IMR-90 (cell line): ENCODE measurements at regions not wholly inside any gene's neighbourhood (a gene's known extent, or its start where the extent isn't known, plus 50 kb on each side); places are given as distances from the start of the nearest gene placed in this dataset.

Experiments
- ATAC-seq: fragments of 200-7000 bp; cut with Tn5 transposase; 2 replicates; pipeline ENCODE4 v1.9.1; 2020; ENCODE audit warnings: low read depth, mild to moderate bottlenecking, moderate library complexity
- BruUV-seq: library from RNA; stranded (reverse); fragments of 400-500 nt; replicated peaks from 2 replicates; lab custom pipeline; 2021; lab: Mats Ljungman, UMichigan
- CTCF ChIA-PET: fragments of 300-600 bp; formaldehyde crosslinking; extraction: SDS; loops from one replicate; lab custom pipeline; 2021; ENCODE audit warnings: antibody characterized with exemption; lab: Yijun Ruan, JAX
- POLR2A ChIA-PET: fragments of 300-600 bp; sonication (Branson Sonifier 250); formaldehyde crosslinking; loops from one replicate; lab custom pipeline; 2022; ENCODE audit warnings: antibody characterized with exemption; ENCODE audit not compliant: unreplicated experiment; lab: Charles Lee
- DNase-seq: peaks from one replicate; pipeline ENCODE4 v3.0.0; 2013
- H2AFZ ChIP-seq: replicated peaks from 2 replicates; pipeline ENCODE3; 2013; ENCODE audit warnings: low read length, mild to moderate bottlenecking; ENCODE audit not compliant: poor library complexity
- H2AK5ac ChIP-seq: 2 replicates; pipeline ENCODE4 v1.6.1; 2013; ENCODE audit warnings: low read depth, low read length, inconsistent platforms
- H2AK9ac ChIP-seq: replicated peaks from 2 replicates; pipeline ENCODE3; 2013; ENCODE audit warnings: mild to moderate bottlenecking, low read depth, low read length, moderate library complexity; ENCODE audit not compliant: poor library complexity
- H2BK120ac ChIP-seq: 2 replicates; pipeline ENCODE4 v1.6.1; 2013; ENCODE audit warnings: low read depth, low read length, inconsistent platforms
- H2BK15ac ChIP-seq: 3 replicates; pipeline ENCODE4 v1.6.1; 2013; ENCODE audit warnings: low read depth, low read length, inconsistent platforms
- H2BK20ac ChIP-seq: 2 replicates; pipeline ENCODE4 v1.6.1; 2013; ENCODE audit warnings: low read depth, mild to moderate bottlenecking, inconsistent platforms, low read length, moderate library complexity
- H2BK5ac ChIP-seq: 2 replicates; pipeline ENCODE4 v1.6.1; 2013; ENCODE audit warnings: mild to moderate bottlenecking, low read depth, low read length, inconsistent platforms; ENCODE audit not compliant: poor library complexity, severe bottlenecking
- H3K14ac ChIP-seq: replicated peaks from 2 replicates; pipeline ENCODE4 v1.6.1; 2013; ENCODE audit warnings: low read depth, low read length, inconsistent platforms
- H3K18ac ChIP-seq: 2 replicates; pipeline ENCODE4 v1.6.1; 2013; ENCODE audit warnings: low read depth, low read length, control low read depth
- H3K23ac ChIP-seq: 2 replicates; pipeline ENCODE4 v1.6.1; 2013; ENCODE audit warnings: low read depth, low read length, inconsistent platforms
- H3K27ac ChIP-seq: 2 replicates; pipeline ENCODE4 v1.5.1; 2013; ENCODE audit warnings: mild to moderate bottlenecking, control low read depth, low read length; ENCODE audit not compliant: insufficient read depth
- H3K27me3 ChIP-seq: 2 replicates; pipeline ENCODE4 v1.6.1; 2013; ENCODE audit warnings: low read length; ENCODE audit not compliant: control insufficient read depth, insufficient read depth
- H3K36me3 ChIP-seq: 2 replicates; pipeline ENCODE4 v1.6.1; 2013; ENCODE audit warnings: low read length, mixed read lengths; ENCODE audit not compliant: control insufficient read depth, insufficient read depth
- H3K4ac ChIP-seq: 2 replicates; pipeline ENCODE4 v1.6.1; 2013; ENCODE audit warnings: low read depth, low read length, inconsistent platforms
- H3K4me1 ChIP-seq: 2 replicates; pipeline ENCODE4 v1.6.1; 2013; ENCODE audit warnings: low read length, mixed read lengths; ENCODE audit not compliant: control insufficient read depth, insufficient read depth
- H3K4me2 ChIP-seq: 2 replicates; pipeline ENCODE4 v1.6.1; 2013; ENCODE audit warnings: low read depth, mild to moderate bottlenecking, control low read depth, low read length, moderate library complexity
- H3K4me3 ChIP-seq: 2 replicates; pipeline ENCODE4 v1.5.1; 2013; ENCODE audit warnings: low read depth, mild to moderate bottlenecking, control low read depth, low read length, moderate library complexity; ENCODE audit not compliant: insufficient read depth
- H3K56ac ChIP-seq: 2 replicates; pipeline ENCODE4 v1.6.1; 2013; ENCODE audit warnings: low read length, inconsistent platforms; ENCODE audit not compliant: insufficient read depth; ENCODE audit errors: extremely low read depth
- H3K79me1 ChIP-seq, 2 experiments: 2 replicates each; pipeline ENCODE4 v1.6.1; 2013; ENCODE audit warnings: low read length in 2 of 2, inconsistent platforms in 1 of 2, low read depth in 1 of 2
- H3K9ac ChIP-seq: 2 replicates; pipeline ENCODE4 v1.6.1; 2013; ENCODE audit warnings: low read depth, low read length, control low read depth
- H3K9me1 ChIP-seq: 2 replicates; pipeline ENCODE4 v1.6.1; 2013; ENCODE audit warnings: low read length, inconsistent platforms; ENCODE audit not compliant: insufficient read depth
- H3K9me3 ChIP-seq: 2 replicates; pipeline ENCODE4 v1.6.1; 2013; ENCODE audit warnings: low read length; ENCODE audit not compliant: control insufficient read depth, insufficient read depth
- H4K20me1 ChIP-seq: 2 replicates; pipeline ENCODE4 v1.6.1; 2013; ENCODE audit warnings: low read length, inconsistent platforms; ENCODE audit not compliant: insufficient read depth
- H4K5ac ChIP-seq: 2 replicates; pipeline ENCODE4 v1.6.1; 2013; ENCODE audit warnings: mild to moderate bottlenecking, low read depth, low read length, control low read depth
- H4K8ac ChIP-seq, 2 experiments: 2 replicates each; pipeline ENCODE4 v1.6.1; 2013; ENCODE audit warnings: low read depth in 2 of 2, low read length in 2 of 2, control low read depth in 1 of 2, inconsistent platforms in 1 of 2
- H4K91ac ChIP-seq: 2 replicates; pipeline ENCODE4 v1.6.1; 2013; ENCODE audit warnings: low read depth, low read length, inconsistent platforms; ENCODE audit not compliant: insufficient read depth
- CHD1 ChIP-seq: IDR thresholded peaks from 2 replicates; pipeline ENCODE4 v1.6.1; 2012; ENCODE audit warnings: low read depth, low read length, improper control_type of control experiment
- FOS ChIP-seq: fragments of 150-350 bp; IDR thresholded peaks from 2 replicates; pipeline ENCODE4 v1.6.1; 2016; ENCODE audit warnings: low read depth, low read length
- MAZ ChIP-seq: IDR thresholded peaks from 2 replicates; pipeline ENCODE4 v1.6.1; 2012; ENCODE audit warnings: low read depth, mild to moderate bottlenecking, low read length, improper control_type of control experiment, moderate library complexity, borderline replicate concordance
- MXI1 ChIP-seq: IDR thresholded peaks from 2 replicates; pipeline ENCODE4 v1.6.1; 2012; ENCODE audit warnings: low read depth, mild to moderate bottlenecking, low read length, moderate library complexity, borderline replicate concordance
- NFE2L2 ChIP-seq: fragments of 150-350 bp; IDR thresholded peaks from 2 replicates; pipeline ENCODE4 v1.6.1; 2016; ENCODE audit warnings: low read depth, mild to moderate bottlenecking, low read length
- POLR2A ChIP-seq: IDR thresholded peaks from 2 replicates; pipeline ENCODE4 v1.6.1; 2012; ENCODE audit warnings: mild to moderate bottlenecking, low read depth, low read length
- RFX5 ChIP-seq: IDR thresholded peaks from 2 replicates; pipeline ENCODE4 v1.8.0; 2012; ENCODE audit warnings: low read depth, mild to moderate bottlenecking, low read length, moderate library complexity
- WGBS, 2 experiments: methylation state at CpG; one replicate each; pipeline versions ENCODE4 v1.1.5 to v1.1.7; 2013; ENCODE audit warnings: missing lambda C conversion rate in 2 of 2; ENCODE audit not compliant: insufficient read length in 1 of 2; ENCODE audit errors: extremely low coverage in 2 of 2; 5-methylcytosine and 5-hydroxymethylcytosine counted together
- dilution Hi-C: fragments of 300-500 bp; cut with HindIII; formaldehyde crosslinking; loops from one replicate; pipeline ENCODE4 v1.14.3; 2018; ENCODE audit warnings: low sequenced_read_pairs; ENCODE audit not compliant: unreplicated experiment
- in situ Hi-C: fragments of 300-500 bp; cut with MboI; formaldehyde crosslinking; loops from 3 replicates; pipeline ENCODE4 v1.14.3; 2019; ENCODE audit warnings: low sequenced_read_pairs, inconsistent platforms, mixed read lengths
- intact Hi-C: fragments of 100-400 bp; cut with micrococcal nuclease; formaldehyde crosslinking; loops from 2 replicates; pipeline ENCODE4 v1.10.0; 2022
- TF ChIP-seq, protein P1 (sequence below): conservative IDR thresholded peaks from 2 replicates; pipeline ENCODE4 v1.5.1; 2012; ENCODE audit warnings: mild to moderate bottlenecking, low read depth, low read length, improper control_type of control experiment

DNA sequence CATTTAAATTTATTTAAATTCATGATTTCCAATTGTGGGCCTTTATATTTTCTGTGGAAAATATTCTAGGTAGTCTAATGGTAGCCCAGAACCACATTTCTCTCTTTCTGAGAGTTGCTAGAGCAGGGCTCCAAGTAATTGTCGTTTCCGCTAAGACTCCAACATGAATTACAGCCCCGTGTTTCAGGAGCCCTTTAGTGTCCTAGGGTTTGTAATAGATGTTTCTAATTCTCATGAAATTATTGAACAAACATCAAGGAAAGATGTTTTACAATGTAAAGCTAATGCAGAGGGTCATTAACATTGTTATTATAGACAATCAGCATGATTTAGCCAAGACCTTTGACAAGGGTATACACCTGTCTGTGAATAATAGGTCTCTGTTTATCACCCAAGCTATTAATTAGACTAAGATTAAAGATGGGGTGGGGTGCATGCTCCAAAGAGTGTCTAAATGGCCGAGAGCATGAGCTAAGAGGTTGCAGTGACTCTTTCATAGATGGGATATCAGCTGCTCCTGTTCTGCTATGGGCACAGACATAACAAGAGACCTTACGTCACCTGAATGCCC is 81.8 kb upstream of the NTM start:
- Histone ChIP-seq H3K36me3 (no peaks in the 10 kb centered on the region), H4K20me1 (no peaks in the 10 kb centered on the region), H2AK9ac (no peak overlapping the region), H2BK15ac (no peak overlapping the region), H2BK20ac (no peak overlapping the region), H3K4me2 (no peak overlapping the region), H4K91ac (no peak overlapping the region), H3K9me3 (no peaks in the 10 kb centered on the region), H4K5ac (no peak overlapping the region), H3K4me1 (no peaks in the 10 kb centered on the region), H3K14ac (no peak overlapping the region), H3K4ac (no peak overlapping the region), H3K9ac (no peak overlapping the region), H3K4me3 (no peak overlapping the region), H3K9me1 (no peaks in the 10 kb centered on the region), H2AK5ac (no peak overlapping the region), H2AFZ (no peak overlapping the region), H3K79me1 (no peaks in the 10 kb centered on the region), H3K27me3 (no peaks in the 10 kb centered on the region; the same call in 1 of the 2 replicates), H4K8ac (no peak overlapping the region), H2BK5ac (no peak overlapping the region), H3K23ac (no peak overlapping the region), H3K56ac (no peak overlapping the region), H2BK120ac (no peak overlapping the region), H3K27ac (no peak overlapping the region), H3K18ac (no peak overlapping the region)
- in situ Hi-C loops: no loop called here
- no TSS peak for BruUV-seq
- intact Hi-C loops: no loop called here
- DNase-seq: no peak
- TF ChIP-seq, protein P1, sequence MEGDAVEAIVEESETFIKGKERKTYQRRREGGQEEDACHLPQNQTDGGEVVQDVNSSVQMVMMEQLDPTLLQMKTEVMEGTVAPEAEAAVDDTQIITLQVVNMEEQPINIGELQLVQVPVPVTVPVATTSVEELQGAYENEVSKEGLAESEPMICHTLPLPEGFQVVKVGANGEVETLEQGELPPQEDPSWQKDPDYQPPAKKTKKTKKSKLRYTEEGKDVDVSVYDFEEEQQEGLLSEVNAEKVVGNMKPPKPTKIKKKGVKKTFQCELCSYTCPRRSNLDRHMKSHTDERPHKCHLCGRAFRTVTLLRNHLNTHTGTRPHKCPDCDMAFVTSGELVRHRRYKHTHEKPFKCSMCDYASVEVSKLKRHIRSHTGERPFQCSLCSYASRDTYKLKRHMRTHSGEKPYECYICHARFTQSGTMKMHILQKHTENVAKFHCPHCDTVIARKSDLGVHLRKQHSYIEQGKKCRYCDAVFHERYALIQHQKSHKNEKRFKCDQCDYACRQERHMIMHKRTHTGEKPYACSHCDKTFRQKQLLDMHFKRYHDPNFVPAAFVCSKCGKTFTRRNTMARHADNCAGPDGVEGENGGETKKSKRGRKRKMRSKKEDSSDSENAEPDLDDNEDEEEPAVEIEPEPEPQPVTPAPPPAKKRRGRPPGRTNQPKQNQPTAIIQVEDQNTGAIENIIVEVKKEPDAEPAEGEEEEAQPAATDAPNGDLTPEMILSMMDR: no peak
- TF ChIP-seq CHD1 (no peak), MXI1 (no peak), MAZ (no peak), POLR2A (no peak), NFE2L2 (no peak), FOS (no peak), RFX5 (no peak)
- WGBS, 2 experiments: no CpG with 5 or more reads among the region's 5 CpGs
- ATAC-seq: no peak
- ChIA-PET POLR2A (no interaction called here), CTCF (no interaction called here)
- dilution Hi-C loops: no loop called here
